ENCODE measurements at regions not wholly inside any gene's neighbourhood (a gene's known extent, or its start where the extent isn't known, plus 50 kb on each side); places are given as distances from the start of the nearest gene placed in this dataset.
"Not testable (repeated sequence)": the region's sequence is repeated elsewhere in the genome, so short reads cannot be mapped to it uniquely, and the experiment has no call there.

- DNase-seq, result not testable (repeated sequence)
Measured at GRCh38 chr15:20624085-20624484, 82.5 kb upstream of the GOLGA6L6 start.

DNA sequence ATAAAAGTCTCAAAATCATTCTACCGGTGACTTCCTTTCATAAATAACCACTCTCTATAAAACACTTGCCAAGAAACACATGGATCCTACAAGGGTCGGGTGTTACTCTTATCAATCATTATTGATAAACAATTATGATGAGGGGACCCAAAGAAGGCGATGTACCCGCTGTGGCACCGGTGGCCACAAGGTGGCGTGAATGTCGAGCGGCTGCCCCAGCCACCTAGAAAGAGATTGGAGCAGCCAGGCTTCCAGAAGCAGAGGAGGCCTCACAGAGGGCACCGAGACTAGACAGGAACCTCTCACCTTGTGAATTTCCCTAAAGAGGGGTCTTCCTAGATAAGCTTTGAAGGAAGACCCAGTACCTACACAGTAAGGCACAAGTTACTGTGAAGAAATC lies 80.5 kb upstream of the GOLGA6L6 start:
- not testable (repeated sequence) for DNase-seq

DNA sequence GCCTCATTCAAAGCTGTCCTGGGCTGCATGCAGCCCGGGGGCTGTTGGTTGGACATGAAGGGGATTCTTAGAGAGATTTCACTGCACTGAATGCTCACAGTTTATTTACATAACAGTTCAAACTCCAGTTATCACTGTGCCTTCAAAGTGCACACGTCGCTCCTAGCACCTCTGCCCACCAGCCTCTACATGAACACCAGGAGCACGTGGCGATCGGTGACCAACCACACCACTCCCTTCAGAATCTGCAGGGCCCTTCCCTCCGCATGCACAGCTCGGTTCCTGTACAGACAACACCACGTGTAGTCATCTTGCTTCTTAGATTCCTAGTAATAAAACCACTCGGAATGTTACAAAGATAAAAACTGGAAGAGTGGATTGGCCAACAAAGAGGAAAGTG lies 72.9 kb upstream of the GOLGA6L6 start:
- DNase-seq, result not testable (repeated sequence)

- DNase-seq, result not testable (repeated sequence)
Measured at GRCh38 chr15:20612796-20613195, 71.2 kb upstream of the GOLGA6L6 start.

- DNase-seq, result not testable (repeated sequence)
Measured at GRCh38 chr15:20612356-20612755, 70.8 kb upstream of the GOLGA6L6 start.

DNA sequence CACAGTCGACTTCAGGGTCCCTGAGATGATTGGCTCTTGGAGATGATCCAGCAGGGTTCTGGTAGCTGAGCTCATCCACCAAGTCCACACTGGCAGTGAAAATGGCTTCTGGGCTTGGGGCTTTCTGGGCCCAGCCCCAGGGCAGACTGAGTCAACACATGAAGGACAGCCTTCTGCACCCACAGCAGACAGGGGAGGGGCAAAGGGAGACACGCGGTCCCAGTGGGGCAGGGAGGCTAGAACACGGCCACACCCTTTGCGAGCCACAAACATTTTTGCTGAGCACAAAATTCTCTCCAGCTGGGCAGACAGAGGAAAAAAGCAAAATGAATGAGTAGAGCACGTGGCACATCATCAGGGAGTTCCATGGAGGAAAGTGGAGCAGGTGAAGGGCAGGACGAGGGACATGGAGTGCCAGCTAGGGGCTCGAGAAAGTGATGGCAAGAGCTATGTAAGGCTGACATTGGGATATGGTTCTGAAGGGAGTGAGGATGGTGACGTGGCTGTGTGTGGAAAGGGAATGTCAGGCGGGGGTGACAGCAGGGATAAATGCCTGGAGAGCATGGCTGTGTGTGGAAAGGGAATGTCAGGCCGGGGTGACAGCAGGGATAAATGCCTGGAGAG lies 70.2 kb upstream of the GOLGA6L6 start:
- DNase-seq, result not testable (repeated sequence)

- not testable (repeated sequence) for DNase-seq
Measured at GRCh38 chr15:20608179-20608578, 66.6 kb upstream of the GOLGA6L6 start.

GRCh38 chr15:20597245-20597644 lies 55.6 kb upstream of the GOLGA6L6 start:
- DNase-seq, result not testable (repeated sequence)

- not testable (repeated sequence) for DNase-seq
Measured at GRCh38 chr15:20594219-20594618, 52.6 kb upstream of the GOLGA6L6 start.

GRCh38 chr15:20591936-20592335 lies 50.3 kb upstream of the GOLGA6L6 start:
- DNase-seq, result not testable (repeated sequence)

All from muscle of back (tissue), 3 donors.